ENCODE measurements at regions not wholly inside any gene's neighbourhood (a gene's known extent, or its start where the extent isn't known, plus 50 kb on each side); places are given as distances from the start of the nearest gene placed in this dataset.

- Histone ChIP-seq H3K4me2 (ENCODE audit: insufficient read depth, low read length) (no peak overlapping the region), H4K20me1 (replicated peaks; ENCODE audit: control insufficient read depth, extremely low read depth, insufficient read depth, low read length) (no peaks in the 10 kb centered on the region), H3K9me1 (replicated peaks; ENCODE audit: control insufficient read depth, extremely low read depth, insufficient read depth, low read length) (no peaks in the 10 kb centered on the region), H2AFZ (ENCODE audit: low read depth, low read length) (no peak overlapping the region), H3K4me3 (replicated peaks in 1 of 3; ENCODE audit: insufficient read depth in 1 of 3, low read depth in 1 of 3, low read length in 3 of 3) (no peak overlapping the region), H3K9me3 (replicated peaks; ENCODE audit: control insufficient read depth, insufficient read depth, low read length) (no peaks in the 10 kb centered on the region), H3K9ac (replicated peaks; ENCODE audit: extremely low read depth, insufficient read depth, low read length) (no peak overlapping the region), H3K27me3 (ENCODE audit: control insufficient read depth in 2 of 2, insufficient read depth in 2 of 2, low read length in 2 of 2) (no peaks in the 10 kb centered on the region), H3K27ac (ENCODE audit: insufficient read depth, low read depth, low read length) (no peak overlapping the region), H3K4me1 (ENCODE audit: control insufficient read depth, extremely low read depth, insufficient read depth, low read length) (no peaks in the 10 kb centered on the region), H3K36me3 (ENCODE audit: control insufficient read depth in 2 of 2, extremely low read depth in 1 of 2, insufficient read depth in 2 of 2, low read length in 2 of 2) (no peaks in the 10 kb centered on the region), H3K79me2 (ENCODE audit: control insufficient read depth, insufficient read depth, low read length) (no peaks in the 10 kb centered on the region)
- dilution Hi-C loops (cut with MboI; ENCODE audit: extremely low pct_ligation_motif_present, low sequenced_read_pairs), result no loop called here
- CTCF ChIA-PET, result no interaction called here
- intact Hi-C loops (cut with micrococcal nuclease), result no loop called here
- TF ChIP-seq MYC (IDR thresholded peaks at IDR 0.05; ENCODE audit: low read depth, low read length) (no peak), FOS (IDR thresholded peaks at IDR 0.05; ENCODE audit: borderline replicate concordance, insufficient read depth, low read length) (no peak), MAX (IDR thresholded peaks at IDR 0.05; ENCODE audit: insufficient read depth, insufficient read length) (no peak), JUN (IDR thresholded peaks at IDR 0.05; ENCODE audit: borderline replicate concordance, insufficient read depth, insufficient read length, low read depth) (no peak), GATA2 (IDR thresholded peaks at IDR 0.05; ENCODE audit: insufficient read depth, insufficient read length, low read depth, low read length) (no peak), CTCF (IDR thresholded peaks at IDR 0.05; ENCODE audit: extremely low read depth in 1 of 2, insufficient read depth in 1 of 2, low read depth in 1 of 2, low read length in 2 of 2) (no peak), POLR2AphosphoS5 (IDR thresholded peaks at IDR 0.05; ENCODE audit: insufficient read depth, low read depth, low read length) (no peak), POLR2A (IDR thresholded peaks at IDR 0.05; ENCODE audit: low read depth, low read length) (no peak), EZH2 (IDR thresholded peaks at IDR 0.05; ENCODE audit: borderline replicate concordance, low read depth, low read length, severe bottlenecking) (no peak)
- FAIRE-seq (no peak), DNase-seq (ENCODE audit: low read depth, low spot score) (no peak)
- BruUV-seq (replicated peaks), result no TSS peak
- POLR2A ChIA-PET, result no interaction called here
These were observed 109.9 kb upstream of the DUSP21 start for GRCh38 chrX:44733931-44734330.
